ENCODE measurements at regions not wholly inside any gene's neighbourhood (a gene's known extent, or its start where the extent isn't known, plus 50 kb on each side); places are given as distances from the start of the nearest gene placed in this dataset.

GRCh38 chr11:15683528-15683927 is 568.8 kb downstream of the INSC start:
- TF ChIP-seq CTCF (IDR thresholded peaks at IDR 0.05) (no peak), POLR2A (IDR thresholded peaks at IDR 0.05) (no peak)
